ENCODE measurements at regions not wholly inside any gene's neighbourhood (a gene's known extent, or its start where the extent isn't known, plus 50 kb on each side); places are given as distances from the start of the nearest gene placed in this dataset.
"Not testable (repeated sequence)": the region's sequence is repeated elsewhere in the genome, so short reads cannot be mapped to it uniquely, and the experiment has no call there.

GRCh38 chr22:22296047-22296446 lies 51.5 kb downstream of the VPREB1 start:
- H3K4me3 Mint-ChIP-seq: peak overlapping the region; percentile 69

GRCh38 chr22:22297159-22297793 lies 52.7 kb downstream of the VPREB1 start:
- Mint-ChIP-seq H3K4me1 (ENCODE audit: low read depth in 2 of 2) (peaks cover 25 to 31% of the 10 kb centered on the region in 2 donors), H3K4me3 (peak overlapping the region; percentile 84), H3K27ac (peak overlapping the region; percentile 67 to 88)
- not testable (repeated sequence) for DNase-seq (ENCODE audit: low spot score); H3K9me3 Mint-ChIP-seq; H3K36me3 Mint-ChIP-seq; H3K27me3 Mint-ChIP-seq
- peak in 1 of 2 donors; percentile 27 for ATAC-seq

More at GRCh38 chr22:22296047-22296446, 51.5 kb downstream of the VPREB1 start:
- not testable (repeated sequence) for H3K27me3 Mint-ChIP-seq; H3K9me3 Mint-ChIP-seq; DNase-seq (ENCODE audit: low spot score); H3K36me3 Mint-ChIP-seq; ATAC-seq
- Mint-ChIP-seq H3K27ac (peak overlapping the region in 1 of 2 donors; percentile 31), H3K4me1 (ENCODE audit: low read depth in 2 of 2) (peaks cover 18 to 22% of the 10 kb centered on the region in 2 donors)

- H3K4me3 Mint-ChIP-seq: peak overlapping the region; percentile 84
- H3K4me1 Mint-ChIP-seq (ENCODE audit: low read depth in 2 of 2): peaks cover 26 to 33% of the 10 kb centered on the region in 2 donors
- H3K27ac Mint-ChIP-seq: peak overlapping the region; percentile 67 to 88
- not testable (repeated sequence) for H3K9me3 Mint-ChIP-seq, H3K36me3 Mint-ChIP-seq, H3K27me3 Mint-ChIP-seq
- peak; percentile 100 for ATAC-seq
- DNase-seq (ENCODE audit: low spot score): peak; percentile 84
Observed at GRCh38 chr22:22297794-22298653, 53.4 kb downstream of the VPREB1 start.

GRCh38 chr22:22298654-22299009 lies 54.0 kb downstream of the VPREB1 start:
- ATAC-seq: peak in 1 of 2 donors; percentile 31
- DNase-seq (ENCODE audit: low spot score); H3K27me3 Mint-ChIP-seq; H3K9me3 Mint-ChIP-seq; H3K36me3 Mint-ChIP-seq: not testable (repeated sequence)
- H3K4me3 Mint-ChIP-seq: peak overlapping the region; percentile 84
- peaks cover 26 to 33% of the 10 kb centered on the region in 2 donors for H3K4me1 Mint-ChIP-seq (ENCODE audit: low read depth in 2 of 2)
- peak overlapping the region; percentile 67 to 88 for H3K27ac Mint-ChIP-seq

- not testable (repeated sequence) for H3K9me3 Mint-ChIP-seq; DNase-seq (ENCODE audit: low spot score); ATAC-seq; H3K27me3 Mint-ChIP-seq
- peaks cover 20% of the 10 kb centered on the region for H3K36me3 Mint-ChIP-seq
- H3K27ac Mint-ChIP-seq: peak overlapping the region in 1 of 2 donors; percentile 35
- H3K4me3 Mint-ChIP-seq: peak overlapping the region; percentile 28
- peaks cover 33 to 38% of the 10 kb centered on the region in 2 donors for H3K4me1 Mint-ChIP-seq (ENCODE audit: low read depth in 2 of 2)
Observed at GRCh38 chr22:22300511-22300910, 55.9 kb downstream of the VPREB1 start.

- not testable (repeated sequence) for H3K27me3 Mint-ChIP-seq; ATAC-seq; H3K9me3 Mint-ChIP-seq; DNase-seq (ENCODE audit: low spot score)
- Mint-ChIP-seq H3K4me1 (ENCODE audit: low read depth in 2 of 2) (peaks cover 30 to 36% of the 10 kb centered on the region in 2 donors), H3K4me3 (peak overlapping the region; percentile 28), H3K36me3 (peaks cover 25% of the 10 kb centered on the region), H3K27ac (peak overlapping the region in 1 of 2 donors; percentile 35)
Observed at GRCh38 chr22:22300946-22301345, 56.4 kb downstream of the VPREB1 start.

GRCh38 chr22:22316589-22316988 lies 72.0 kb downstream of the VPREB1 start:
- Mint-ChIP-seq H3K27ac (no peak overlapping the region), H3K4me1 (ENCODE audit: low read depth in 2 of 2) (peaks cover 0 to 3% of the 10 kb centered on the region in 2 donors), H3K36me3 (peaks cover 28% of the 10 kb centered on the region), H3K27me3 (no peaks in the 10 kb centered on the region), H3K9me3 (no peaks in the 10 kb centered on the region), H3K4me3 (no peak overlapping the region)
- DNase-seq (ENCODE audit: low spot score): no peak
- ATAC-seq: no peak

- Mint-ChIP-seq H3K4me3 (no peak overlapping the region), H3K4me1 (ENCODE audit: low read depth in 2 of 2) (no peaks in the 10 kb centered on the region), H3K36me3 (peaks cover 23% of the 10 kb centered on the region), H3K27me3 (no peaks in the 10 kb centered on the region), H3K9me3 (no peaks in the 10 kb centered on the region), H3K27ac (no peak overlapping the region)
- ATAC-seq (no peak), DNase-seq (ENCODE audit: low spot score) (no peak)
Observed at GRCh38 chr22:22318723-22319465, 74.3 kb downstream of the VPREB1 start.

GRCh38 chr22:22321743-22322611 lies 77.4 kb downstream of the VPREB1 start:
- DNase-seq (ENCODE audit: low spot score): peak; percentile 75
- peak; percentile 84 to 85 for ATAC-seq
- not testable (repeated sequence) for H3K4me1 Mint-ChIP-seq (ENCODE audit: low read depth in 2 of 2); H3K4me3 Mint-ChIP-seq; H3K9me3 Mint-ChIP-seq; H3K27ac Mint-ChIP-seq; H3K27me3 Mint-ChIP-seq
- H3K36me3 Mint-ChIP-seq: peaks cover 10% of the 10 kb centered on the region

GRCh38 chr22:22322792-22323191 lies 78.2 kb downstream of the VPREB1 start:
- Mint-ChIP-seq H3K4me1 (ENCODE audit: low read depth in 2 of 2) (no peaks in the 10 kb centered on the region), H3K9me3 (no peaks in the 10 kb centered on the region), H3K27ac (no peak overlapping the region), H3K36me3 (peaks cover 2% of the 10 kb centered on the region), H3K4me3 (no peak overlapping the region), H3K27me3 (no peaks in the 10 kb centered on the region)
- no peak for ATAC-seq
- no peak for DNase-seq (ENCODE audit: low spot score)

- no peak for ATAC-seq
- no peak for DNase-seq (ENCODE audit: low spot score)
- H3K27me3 Mint-ChIP-seq: peaks cover 24 to 29% of the 10 kb centered on the region in 2 donors
- no peak overlapping the region for H3K4me3 Mint-ChIP-seq
- H3K9me3 Mint-ChIP-seq: no peaks in the 10 kb centered on the region
- H3K36me3 Mint-ChIP-seq: peaks cover 8% of the 10 kb centered on the region
- peaks cover 0 to 3% of the 10 kb centered on the region in 2 donors for H3K4me1 Mint-ChIP-seq (ENCODE audit: low read depth in 2 of 2)
- no peak overlapping the region for H3K27ac Mint-ChIP-seq
Observed at GRCh38 chr22:22327723-22328122, 83.1 kb downstream of the VPREB1 start.

GRCh38 chr22:22329792-22330191 lies 85.2 kb downstream of the VPREB1 start:
- no peak for ATAC-seq
- peaks cover 0 to 3% of the 10 kb centered on the region in 2 donors for H3K4me1 Mint-ChIP-seq (ENCODE audit: low read depth in 2 of 2)
- no peak overlapping the region for H3K27ac Mint-ChIP-seq
- H3K27me3 Mint-ChIP-seq: peaks cover 42 to 50% of the 10 kb centered on the region in 2 donors
- no peaks in the 10 kb centered on the region for H3K9me3 Mint-ChIP-seq
- peaks cover 13% of the 10 kb centered on the region for H3K36me3 Mint-ChIP-seq
- no peak for DNase-seq (ENCODE audit: low spot score)
- H3K4me3 Mint-ChIP-seq: no peak overlapping the region

GRCh38 chr22:22335640-22336039 lies 91.1 kb downstream of the VPREB1 start:
- Mint-ChIP-seq H3K27me3 (peaks cover 58 to 81% of the 10 kb centered on the region in 2 donors), H3K36me3 (peaks cover 21% of the 10 kb centered on the region)
- not testable (repeated sequence) for H3K27ac Mint-ChIP-seq; H3K4me3 Mint-ChIP-seq; H3K4me1 Mint-ChIP-seq (ENCODE audit: low read depth in 2 of 2); ATAC-seq; H3K9me3 Mint-ChIP-seq; DNase-seq (ENCODE audit: low spot score)
